ENCODE measurements at regions not wholly inside any gene's neighbourhood (a gene's known extent, or its start where the extent isn't known, plus 50 kb on each side); places are given as distances from the start of the nearest gene placed in this dataset.

GRCh38 chr6:26149240-26149639, 62.0 kb downstream of the HFE start:
- ATAC-seq: no peak

- no peak for ATAC-seq
Measured at GRCh38 chr6:26152226-26153101, 65.2 kb downstream of the HFE start.

- no peak for ATAC-seq
Measured at GRCh38 chr6:26155061-26155930, 68.1 kb downstream of the HFE start.

- peak; percentile 62 to 69 for ATAC-seq
Measured at GRCh38 chr6:26156105-26156849, 69.0 kb downstream of the HFE start.

- ATAC-seq: no peak
Measured at GRCh38 chr6:26156850-26157250, 69.6 kb downstream of the HFE start.

GRCh38 chr6:26157251-26158075, 70.2 kb downstream of the HFE start:
- peak; percentile 77 to 78 for ATAC-seq

- peak; percentile 66 to 69 for ATAC-seq
Measured at GRCh38 chr6:26158076-26158580, 70.9 kb downstream of the HFE start.

GRCh38 chr6:26158581-26159356, 71.5 kb downstream of the HFE start:
- no peak for ATAC-seq

- ATAC-seq: no peak
Measured at GRCh38 chr6:26159357-26160273, 72.4 kb downstream of the HFE start.

- ATAC-seq: no peak
Measured at GRCh38 chr6:26161322-26161721, 74.1 kb downstream of the HFE start.

GRCh38 chr6:26162399-26162798, 75.2 kb downstream of the HFE start:
- ATAC-seq: no peak

- no peak for ATAC-seq
Measured at GRCh38 chr6:26163427-26164119, 76.3 kb downstream of the HFE start.

GRCh38 chr6:26164120-26164505, 76.9 kb downstream of the HFE start:
- no peak for ATAC-seq

GRCh38 chr6:26165261-26165790, 78.1 kb downstream of the HFE start:
- ATAC-seq: no peak

- ATAC-seq: peak; percentile 15 to 19
Measured at GRCh38 chr6:26170181-26170580, 83.0 kb downstream of the HFE start.

GRCh38 chr6:26170951-26171841, 84.0 kb downstream of the HFE start:
- no peak for ATAC-seq

- ATAC-seq: peak; percentile 59 to 62
Measured at GRCh38 chr6:26172608-26172968, 85.4 kb downstream of the HFE start.

GRCh38 chr6:26173836-26174145, 86.6 kb downstream of the HFE start:
- ATAC-seq: no peak

All from activated CD4-positive, CD25-positive, alpha-beta regulatory T cell treated with anti-CD3 and anti-CD28 coated beads, Interleukin-2, amount 50 U/mL, for 24 hours (primary cell).